IMR-90 (cell line): ENCODE measurements at regions not wholly inside any gene's neighbourhood (a gene's known extent, or its start where the extent isn't known, plus 50 kb on each side); places are given as distances from the start of the nearest gene placed in this dataset.

Experiments
- ATAC-seq: fragments of 200-7000 bp; cut with Tn5 transposase; 2 replicates; pipeline ENCODE4 v1.9.1; 2020; ENCODE audit warnings: low read depth, mild to moderate bottlenecking, moderate library complexity
- BruUV-seq: library from RNA; stranded (reverse); fragments of 400-500 nt; replicated peaks from 2 replicates; lab custom pipeline; 2021; lab: Mats Ljungman, UMichigan
- CTCF ChIA-PET: fragments of 300-600 bp; formaldehyde crosslinking; extraction: SDS; loops from one replicate; lab custom pipeline; 2021; ENCODE audit warnings: antibody characterized with exemption; lab: Yijun Ruan, JAX
- POLR2A ChIA-PET: fragments of 300-600 bp; sonication (Branson Sonifier 250); formaldehyde crosslinking; loops from one replicate; lab custom pipeline; 2022; ENCODE audit warnings: antibody characterized with exemption; ENCODE audit not compliant: unreplicated experiment; lab: Charles Lee
- DNase-seq: peaks from one replicate; pipeline ENCODE4 v3.0.0; 2013
- H2AFZ ChIP-seq: replicated peaks from 2 replicates; pipeline ENCODE3; 2013; ENCODE audit warnings: low read length, mild to moderate bottlenecking; ENCODE audit not compliant: poor library complexity
- H2AK5ac ChIP-seq: 2 replicates; pipeline ENCODE4 v1.6.1; 2013; ENCODE audit warnings: low read depth, low read length, inconsistent platforms
- H2AK9ac ChIP-seq: replicated peaks from 2 replicates; pipeline ENCODE3; 2013; ENCODE audit warnings: mild to moderate bottlenecking, low read depth, low read length, moderate library complexity; ENCODE audit not compliant: poor library complexity
- H2BK120ac ChIP-seq: 2 replicates; pipeline ENCODE4 v1.6.1; 2013; ENCODE audit warnings: low read depth, low read length, inconsistent platforms
- H2BK15ac ChIP-seq: 3 replicates; pipeline ENCODE4 v1.6.1; 2013; ENCODE audit warnings: low read depth, low read length, inconsistent platforms
- H2BK20ac ChIP-seq: 2 replicates; pipeline ENCODE4 v1.6.1; 2013; ENCODE audit warnings: low read depth, mild to moderate bottlenecking, inconsistent platforms, low read length, moderate library complexity
- H2BK5ac ChIP-seq: 2 replicates; pipeline ENCODE4 v1.6.1; 2013; ENCODE audit warnings: mild to moderate bottlenecking, low read depth, low read length, inconsistent platforms; ENCODE audit not compliant: poor library complexity, severe bottlenecking
- H3K14ac ChIP-seq: replicated peaks from 2 replicates; pipeline ENCODE4 v1.6.1; 2013; ENCODE audit warnings: low read depth, low read length, inconsistent platforms
- H3K18ac ChIP-seq: 2 replicates; pipeline ENCODE4 v1.6.1; 2013; ENCODE audit warnings: low read depth, low read length, control low read depth
- H3K23ac ChIP-seq: 2 replicates; pipeline ENCODE4 v1.6.1; 2013; ENCODE audit warnings: low read depth, low read length, inconsistent platforms
- H3K27ac ChIP-seq: 2 replicates; pipeline ENCODE4 v1.5.1; 2013; ENCODE audit warnings: mild to moderate bottlenecking, control low read depth, low read length; ENCODE audit not compliant: insufficient read depth
- H3K27me3 ChIP-seq: 2 replicates; pipeline ENCODE4 v1.6.1; 2013; ENCODE audit warnings: low read length; ENCODE audit not compliant: control insufficient read depth, insufficient read depth
- H3K36me3 ChIP-seq: 2 replicates; pipeline ENCODE4 v1.6.1; 2013; ENCODE audit warnings: low read length, mixed read lengths; ENCODE audit not compliant: control insufficient read depth, insufficient read depth
- H3K4ac ChIP-seq: 2 replicates; pipeline ENCODE4 v1.6.1; 2013; ENCODE audit warnings: low read depth, low read length, inconsistent platforms
- H3K4me1 ChIP-seq: 2 replicates; pipeline ENCODE4 v1.6.1; 2013; ENCODE audit warnings: low read length, mixed read lengths; ENCODE audit not compliant: control insufficient read depth, insufficient read depth
- H3K4me2 ChIP-seq: 2 replicates; pipeline ENCODE4 v1.6.1; 2013; ENCODE audit warnings: low read depth, mild to moderate bottlenecking, control low read depth, low read length, moderate library complexity
- H3K4me3 ChIP-seq: 2 replicates; pipeline ENCODE4 v1.5.1; 2013; ENCODE audit warnings: low read depth, mild to moderate bottlenecking, control low read depth, low read length, moderate library complexity; ENCODE audit not compliant: insufficient read depth
- H3K56ac ChIP-seq: 2 replicates; pipeline ENCODE4 v1.6.1; 2013; ENCODE audit warnings: low read length, inconsistent platforms; ENCODE audit not compliant: insufficient read depth; ENCODE audit errors: extremely low read depth
- H3K79me1 ChIP-seq, 2 experiments: 2 replicates each; pipeline ENCODE4 v1.6.1; 2013; ENCODE audit warnings: low read length in 2 of 2, inconsistent platforms in 1 of 2, low read depth in 1 of 2
- H3K9ac ChIP-seq: 2 replicates; pipeline ENCODE4 v1.6.1; 2013; ENCODE audit warnings: low read depth, low read length, control low read depth
- H3K9me1 ChIP-seq: 2 replicates; pipeline ENCODE4 v1.6.1; 2013; ENCODE audit warnings: low read length, inconsistent platforms; ENCODE audit not compliant: insufficient read depth
- H3K9me3 ChIP-seq: 2 replicates; pipeline ENCODE4 v1.6.1; 2013; ENCODE audit warnings: low read length; ENCODE audit not compliant: control insufficient read depth, insufficient read depth
- H4K20me1 ChIP-seq: 2 replicates; pipeline ENCODE4 v1.6.1; 2013; ENCODE audit warnings: low read length, inconsistent platforms; ENCODE audit not compliant: insufficient read depth
- H4K5ac ChIP-seq: 2 replicates; pipeline ENCODE4 v1.6.1; 2013; ENCODE audit warnings: mild to moderate bottlenecking, low read depth, low read length, control low read depth
- H4K8ac ChIP-seq, 2 experiments: 2 replicates each; pipeline ENCODE4 v1.6.1; 2013; ENCODE audit warnings: low read depth in 2 of 2, low read length in 2 of 2, control low read depth in 1 of 2, inconsistent platforms in 1 of 2
- H4K91ac ChIP-seq: 2 replicates; pipeline ENCODE4 v1.6.1; 2013; ENCODE audit warnings: low read depth, low read length, inconsistent platforms; ENCODE audit not compliant: insufficient read depth
- CEBPB ChIP-seq: IDR thresholded peaks from 2 replicates; pipeline ENCODE4 v1.6.1; 2012; ENCODE audit warnings: low read depth, low read length, improper control_type of control experiment
- WGBS, 2 experiments: methylation state at CpG; one replicate each; pipeline versions ENCODE4 v1.1.5 to v1.1.7; 2013; ENCODE audit warnings: missing lambda C conversion rate in 2 of 2; ENCODE audit not compliant: insufficient read length in 1 of 2; ENCODE audit errors: extremely low coverage in 2 of 2; 5-methylcytosine and 5-hydroxymethylcytosine counted together
- dilution Hi-C: fragments of 300-500 bp; cut with HindIII; formaldehyde crosslinking; loops from one replicate; pipeline ENCODE4 v1.14.3; 2018; ENCODE audit warnings: low sequenced_read_pairs; ENCODE audit not compliant: unreplicated experiment
- in situ Hi-C: fragments of 300-500 bp; cut with MboI; formaldehyde crosslinking; loops from 3 replicates; pipeline ENCODE4 v1.14.3; 2019; ENCODE audit warnings: low sequenced_read_pairs, inconsistent platforms, mixed read lengths
- intact Hi-C: fragments of 100-400 bp; cut with micrococcal nuclease; formaldehyde crosslinking; loops from 2 replicates; pipeline ENCODE4 v1.10.0; 2022
- TF ChIP-seq, protein P1 (sequence below): fragments of 150-350 bp; IDR thresholded peaks from 2 replicates; pipeline ENCODE4 v1.6.1; 2016; ENCODE audit warnings: low read depth, mild to moderate bottlenecking, low read length, moderate library complexity, borderline replicate concordance

DNA sequence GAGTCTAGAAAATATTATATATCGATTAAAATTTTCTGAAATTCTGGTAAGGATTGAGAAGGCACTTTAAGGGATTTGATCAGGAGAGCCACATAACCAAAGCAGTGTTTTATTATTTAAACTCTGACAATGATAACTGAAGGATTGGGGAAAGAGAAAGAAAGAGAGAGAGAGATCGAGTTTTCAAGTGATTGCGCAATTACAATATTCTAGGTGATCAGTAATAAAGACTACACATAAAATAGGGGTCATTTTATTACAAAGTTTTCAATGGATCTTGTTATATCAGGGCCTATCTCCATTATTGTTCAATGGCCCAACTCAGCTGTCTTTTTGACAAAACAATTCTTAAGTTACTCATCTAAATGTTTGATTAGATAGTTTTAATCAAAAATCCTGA lies 541.5 kb upstream of the ZWINT start:
- no peaks in the 10 kb centered on the region for H3K27me3 ChIP-seq
- H3K9me1 ChIP-seq: no peaks in the 10 kb centered on the region
- WGBS, 2 experiments: no CpG with 5 or more reads among the region's 3 CpGs
- no peak overlapping the region for H2BK5ac ChIP-seq
- H2BK15ac ChIP-seq: no peak overlapping the region
- H2AFZ ChIP-seq: no peak overlapping the region
- no peaks in the 10 kb centered on the region for H3K4me1 ChIP-seq
- H4K91ac ChIP-seq: no peak overlapping the region
- H2AK9ac ChIP-seq: no peak overlapping the region
- ATAC-seq: no peak
- H3K4me2 ChIP-seq: no peak overlapping the region
- H3K14ac ChIP-seq: no peak overlapping the region
- no peak overlapping the region for H3K23ac ChIP-seq
- H2BK20ac ChIP-seq: no peak overlapping the region
- in situ Hi-C loops: no loop called here
- intact Hi-C loops: no loop called here
- dilution Hi-C loops: no loop called here
- no peaks in the 10 kb centered on the region for H4K20me1 ChIP-seq
- H3K4me3 ChIP-seq: no peak overlapping the region
- H3K36me3 ChIP-seq: no peaks in the 10 kb centered on the region
- TF ChIP-seq CEBPB: peak; percentile 92
- TF ChIP-seq, protein P1, sequence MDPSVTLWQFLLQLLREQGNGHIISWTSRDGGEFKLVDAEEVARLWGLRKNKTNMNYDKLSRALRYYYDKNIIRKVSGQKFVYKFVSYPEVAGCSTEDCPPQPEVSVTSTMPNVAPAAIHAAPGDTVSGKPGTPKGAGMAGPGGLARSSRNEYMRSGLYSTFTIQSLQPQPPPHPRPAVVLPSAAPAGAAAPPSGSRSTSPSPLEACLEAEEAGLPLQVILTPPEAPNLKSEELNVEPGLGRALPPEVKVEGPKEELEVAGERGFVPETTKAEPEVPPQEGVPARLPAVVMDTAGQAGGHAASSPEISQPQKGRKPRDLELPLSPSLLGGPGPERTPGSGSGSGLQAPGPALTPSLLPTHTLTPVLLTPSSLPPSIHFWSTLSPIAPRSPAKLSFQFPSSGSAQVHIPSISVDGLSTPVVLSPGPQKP: no peak
- no peak overlapping the region for H3K56ac ChIP-seq
- ChIA-PET CTCF (no interaction called here), POLR2A (no interaction called here)
- no peak overlapping the region for H3K9ac ChIP-seq
- no TSS peak for BruUV-seq
- H3K79me1 ChIP-seq: no peaks in the 10 kb centered on the region
- H3K27ac ChIP-seq: no peak overlapping the region
- H3K4ac ChIP-seq: no peak overlapping the region
- H3K9me3 ChIP-seq: no peaks in the 10 kb centered on the region
- no peak for DNase-seq
- H4K8ac ChIP-seq: no peak overlapping the region
- no peak overlapping the region for H3K18ac ChIP-seq
- no peak overlapping the region for H4K5ac ChIP-seq
- H2BK120ac ChIP-seq: no peak overlapping the region
- H2AK5ac ChIP-seq: no peak overlapping the region
